Transverse colon (tissue), 4 donors: ENCODE measurements at regions not wholly inside any gene's neighbourhood (a gene's known extent, or its start where the extent isn't known, plus 50 kb on each side); places are given as distances from the start of the nearest gene placed in this dataset.

Experiments
- DNase-seq: peaks from one replicate; pipeline ENCODE4 v3.0.0-alpha.2; 2019
- H3K27ac ChIP-seq, 4 donors: fragments of 200-600 bp; sonication (generic); 2 replicates each; pipeline ENCODE4 v1.5.1; 2016 to 2018; ENCODE audit warnings: inconsistent platforms in 4 of 4
- H3K27me3 ChIP-seq: fragments of 200-600 bp; sonication (generic); 2 replicates; pipeline ENCODE4 v1.5.1; 2017; ENCODE audit warnings: inconsistent platforms
- H3K36me3 ChIP-seq, 4 donors: fragments of 200-600 bp; sonication (generic); 2 replicates each; pipeline ENCODE4 v1.5.1; 2017 to 2019; ENCODE audit warnings: inconsistent platforms in 4 of 4
- H3K4me1 ChIP-seq, 4 donors: fragments of 200-600 bp; sonication (generic); 2 replicates each; pipeline ENCODE4 v1.5.1; 2017 to 2020; ENCODE audit warnings: inconsistent platforms in 4 of 4
- H3K4me3 ChIP-seq, 4 donors: fragments of 200-600 bp; sonication (generic); 1 replicate in 1 of 4; 2 replicates in 3 of 4; pipeline versions ENCODE4 v1.5.1 to v1.6.1; 2017 to 2019; ENCODE audit warnings: inconsistent platforms in 4 of 4
- H3K9me3 ChIP-seq, 2 donors: fragments of 200-600 bp; sonication (generic); 2 replicates each; pipeline ENCODE4 v1.5.1; 2017 to 2019; ENCODE audit warnings: inconsistent platforms in 2 of 2
- CTCF ChIP-seq, 5 experiments: fragments of 200-600 bp in 3 of 5; fragments of 450-650 bp in 2 of 5; sonication (generic) in 3 of 5; IDR thresholded peaks; 1 replicate in 2 of 5; 2 replicates in 3 of 5; pipeline ENCODE4 v1.5.1; 2016 to 2017; ENCODE audit warnings: antibody characterized with exemption in 5 of 5, inconsistent platforms in 3 of 5, mild to moderate bottlenecking in 2 of 5, moderate library complexity in 1 of 5
- EP300 ChIP-seq: sonication (generic); formaldehyde crosslinking; IDR thresholded peaks from one replicate; pipeline ENCODE4 v1.6.1; 2017; ENCODE audit warnings: antibody characterized with exemption, low read depth
- POLR2A ChIP-seq: fragments of 450-650 bp; IDR thresholded peaks from one replicate; pipeline ENCODE4 v1.6.1; 2016; ENCODE audit warnings: antibody characterized with exemption, mild to moderate bottlenecking, moderate library complexity
- POLR2AphosphoS5 ChIP-seq, 3 donors: sonication (generic); formaldehyde crosslinking; IDR thresholded peaks; one replicate each; pipeline ENCODE4 v1.6.1; 2016; ENCODE audit warnings: antibody characterized with exemption in 3 of 3
- WGBS, 2 donors: methylation state at CpG; one replicate each; pipeline ENCODE4 v1.1.5; 2018; ENCODE audit warnings: low coverage in 1 of 2; 5-methylcytosine and 5-hydroxymethylcytosine counted together
- in situ Hi-C, 4 donors: fragments of 200-750 bp; cut with MboI; loops; one replicate each; pipeline versions ENCODE4 v1.15.0 to v1.15.1; 2017; ENCODE audit warnings: low sequenced_read_pairs in 3 of 4, low pct_ligation_motif_present in 1 of 4, low pct_unique_long_range_greater_than_20kb in 1 of 4
- intact Hi-C: fragments of 100-400 bp; cut with DNase I; formaldehyde crosslinking; loops from one replicate; pipeline ENCODE4 v1.15.1; 2023; ENCODE audit warnings: low total_unique reads

- WGBS, 2 donors = 57 to 63% methylated on average over 1 of the region's 1 CpG
- no peaks in the 10 kb centered on the region for H3K9me3 ChIP-seq
- H3K4me1 ChIP-seq = no peaks in the 10 kb centered on the region
- in situ Hi-C loops (no loop called here), intact Hi-C loops (no loop called here)
- H3K36me3 ChIP-seq = no peaks in the 10 kb centered on the region
- TF ChIP-seq CTCF (IDR thresholded peaks at IDR 0.05) = no peak
- no peak for TF ChIP-seq POLR2A
- no peak for TF ChIP-seq EP300
- no peak for TF ChIP-seq POLR2AphosphoS5 (IDR thresholded peaks at IDR 0.05)
- DNase-seq = no peak
- H3K27ac ChIP-seq = no peak overlapping the region
- H3K4me3 ChIP-seq = no peak overlapping the region
- H3K27me3 ChIP-seq = no peaks in the 10 kb centered on the region
Observed at GRCh38 chr18:29028560-29028959, 851.6 kb upstream of the CDH2 start.

- Histone ChIP-seq H3K4me1 (no peaks in the 10 kb centered on the region), H3K4me3 (no peak overlapping the region), H3K27me3 (no peaks in the 10 kb centered on the region), H3K36me3 (no peaks in the 10 kb centered on the region), H3K9me3 (no peaks in the 10 kb centered on the region), H3K27ac (no peak overlapping the region)
- TF ChIP-seq POLR2AphosphoS5 (IDR thresholded peaks at IDR 0.05) (no peak), EP300 (no peak)
- in situ Hi-C loops (no loop called here), intact Hi-C loops (no loop called here)
- no peak for DNase-seq
Observed at GRCh38 chr18:29018976-29019375, 842.0 kb upstream of the CDH2 start.

GRCh38 chr18:29012883-29013465 lies 836.0 kb upstream of the CDH2 start:
- Histone ChIP-seq H3K27me3 (no peaks in the 10 kb centered on the region), H3K4me3 (no peak overlapping the region), H3K9me3 (no peaks in the 10 kb centered on the region), H3K4me1 (no peaks in the 10 kb centered on the region), H3K36me3 (no peaks in the 10 kb centered on the region), H3K27ac (no peak overlapping the region)
- TF ChIP-seq CTCF (IDR thresholded peaks at IDR 0.05) (no peak), POLR2AphosphoS5 (IDR thresholded peaks at IDR 0.05) (no peak), POLR2A (no peak), EP300 (no peak)
- intact Hi-C loops = no loop called here
- in situ Hi-C loops = no loop called here
- 87 to 100% methylated on average over 1 to 4 of the region's 4 CpGs for WGBS, 2 donors
- no peak for DNase-seq

GRCh38 chr18:29012364-29012763 lies 835.4 kb upstream of the CDH2 start:
- no peaks in the 10 kb centered on the region for H3K36me3 ChIP-seq
- H3K27me3 ChIP-seq = no peaks in the 10 kb centered on the region
- H3K9me3 ChIP-seq = no peaks in the 10 kb centered on the region
- no peak for DNase-seq
- no peaks in the 10 kb centered on the region for H3K4me1 ChIP-seq
- in situ Hi-C loops = no loop called here
- 76% methylated on average over 5 of the region's 5 CpGs; no CpG with 5 or more reads in 1 of the 2 donors for WGBS, 2 donors
- no peak overlapping the region for H3K27ac ChIP-seq
- intact Hi-C loops = no loop called here
- TF ChIP-seq POLR2AphosphoS5 (IDR thresholded peaks at IDR 0.05) (no peak), EP300 (no peak), CTCF (IDR thresholded peaks at IDR 0.05) (no peak), POLR2A (no peak)
- no peak overlapping the region for H3K4me3 ChIP-seq

- intact Hi-C loops (no loop called here), in situ Hi-C loops (no loop called here)
- DNase-seq = no peak
- Histone ChIP-seq H3K4me1 (no peaks in the 10 kb centered on the region), H3K9me3 (no peaks in the 10 kb centered on the region), H3K27me3 (no peaks in the 10 kb centered on the region), H3K36me3 (no peaks in the 10 kb centered on the region), H3K4me3 (no peak overlapping the region), H3K27ac (no peak overlapping the region)
- 67 to 89% methylated on average over 2 of the region's 2 CpGs for WGBS, 2 donors
- TF ChIP-seq POLR2A (no peak), EP300 (no peak), CTCF (IDR thresholded peaks at IDR 0.05) (no peak), POLR2AphosphoS5 (IDR thresholded peaks at IDR 0.05) (no peak)
Observed at GRCh38 chr18:29009250-29009803, 832.4 kb upstream of the CDH2 start.
